SK-N-SH (cell line): ENCODE measurements at regions not wholly inside any gene's neighbourhood (a gene's known extent, or its start where the extent isn't known, plus 50 kb on each side); places are given as distances from the start of the nearest gene placed in this dataset.

Experiments used
- CTCF ChIA-PET: fragments of 300-600, 350-600 bp; formaldehyde crosslinking; extraction: SDS; loops from one replicate; lab custom pipeline; 2021; lab: Yijun Ruan, JAX
- POLR2A ChIA-PET: fragments of 350-600 bp; sonication (Branson Sonifier 250); formaldehyde crosslinking; extraction: SDS; loops from one replicate; lab custom pipeline; 2020; ENCODE audit warnings: antibody characterized with exemption, inconsistent platforms; lab: Yijun Ruan, JAX
- DNase-seq: peaks from one replicate; pipeline ENCODE4 v3.0.0; 2012
- H2AFZ ChIP-seq: fragments of 200-600 bp; sonication (generic); 2 replicates; pipeline ENCODE4 v1.8.1; 2016; ENCODE audit warnings: antibody characterized with exemption, mild to moderate bottlenecking, low read depth
- H3F3A ChIP-seq: fragments of 200-600 bp; sonication (generic); replicated peaks from 2 replicates; pipeline ENCODE3; 2016; ENCODE audit warnings: antibody characterized with exemption, mild to moderate bottlenecking; ENCODE audit not compliant: insufficient read depth
- H3K27ac ChIP-seq, 2 experiments: fragments of 200-500 bp in 1 of 2; fragments of 200-600 bp in 1 of 2; sonication (Bioruptor generic) in 1 of 2; sonication (generic), shearing (Covaris generic) in 1 of 2; 2 replicates each; pipeline versions ENCODE4 v1.5.1 to v1.6.1; 2014 to 2016; ENCODE audit warnings: low read depth in 2 of 2, inconsistent platforms in 1 of 2, low read length in 1 of 2, mild to moderate bottlenecking in 1 of 2, mixed read lengths in 1 of 2
- H3K27me3 ChIP-seq: fragments of 200-600 bp; sonication (generic), shearing (Covaris generic); 2 replicates; pipeline ENCODE4 v1.6.1; 2016; ENCODE audit warnings: mixed run types; ENCODE audit not compliant: insufficient read depth
- H3K36me3 ChIP-seq, 2 experiments: fragments of 200-500 bp in 1 of 2; fragments of 200-600 bp in 1 of 2; sonication (Bioruptor generic) in 1 of 2; sonication (generic) in 1 of 2; replicated peaks in 1 of 2; 2 replicates each; pipeline versions ENCODE3 to v1.5.1; 2014 to 2016; ENCODE audit warnings: low read length in 1 of 2, mild to moderate bottlenecking in 1 of 2; ENCODE audit not compliant: insufficient read depth in 2 of 2, control insufficient read depth in 1 of 2
- H3K4me1 ChIP-seq, 2 experiments: fragments of 200-500 bp in 1 of 2; fragments of 200-600 bp in 1 of 2; sonication (Bioruptor generic) in 1 of 2; sonication (generic), shearing (Covaris generic) in 1 of 2; 2 replicates each; pipeline versions ENCODE4 v1.5.1 to v1.6.1; 2014 to 2016; ENCODE audit warnings: low read depth in 1 of 2, low read length in 1 of 2, mixed run types in 1 of 2; ENCODE audit not compliant: insufficient read depth in 2 of 2, control insufficient read depth in 1 of 2
- H3K4me2 ChIP-seq: fragments of 200-600 bp; sonication (generic), shearing (Covaris generic); 2 replicates; pipeline ENCODE4 v1.6.1; 2017; ENCODE audit warnings: mixed run types
- H3K4me3 ChIP-seq, 2 experiments: fragments of 200-500 bp in 1 of 2; fragments of 200-600 bp in 1 of 2; sonication (Bioruptor generic) in 1 of 2; sonication (generic), shearing (Covaris generic) in 1 of 2; 2 replicates each; pipeline versions ENCODE4 v1.5.1 to v1.8.1; 2014 to 2016; ENCODE audit warnings: low read depth in 2 of 2, inconsistent platforms in 1 of 2, low read length in 1 of 2, mild to moderate bottlenecking in 1 of 2, mixed read lengths in 1 of 2, moderate library complexity in 1 of 2
- H3K79me2 ChIP-seq: fragments of 200-600 bp; sonication (generic); 2 replicates; pipeline ENCODE4 v1.8.1; 2017; ENCODE audit warnings: mild to moderate bottlenecking; ENCODE audit not compliant: insufficient read depth
- H3K9ac ChIP-seq: fragments of 200-600 bp; sonication (generic); 2 replicates; pipeline ENCODE4 v1.6.1; 2017; ENCODE audit warnings: mixed run types
- H3K9me2 ChIP-seq: fragments of 200-600 bp; sonication (generic); 2 replicates; pipeline ENCODE4 v1.6.1; 2017; ENCODE audit warnings: mixed run types
- H3K9me3 ChIP-seq: fragments of 200-600 bp; sonication (generic); 2 replicates; pipeline ENCODE4 v1.6.1; 2017; ENCODE audit warnings: mixed run types, mild to moderate bottlenecking, moderate library complexity
- H4K20me1 ChIP-seq: fragments of 200-600 bp; sonication (generic); 2 replicates; pipeline ENCODE4 v1.6.1; 2017; ENCODE audit warnings: mild to moderate bottlenecking, mixed run types; ENCODE audit not compliant: insufficient read depth
- CTCF ChIP-seq: fragments of 200-600 bp; sonication (generic); IDR thresholded peaks from 2 replicates; pipeline ENCODE4 v1.6.1; 2017; ENCODE audit warnings: antibody characterized with exemption, mild to moderate bottlenecking, moderate library complexity
- EP300 ChIP-seq, 2 experiments: IDR thresholded peaks; 2 replicates each; pipeline versions ENCODE4 v1.4.0 to v1.6.1; 2012; ENCODE audit warnings: borderline replicate concordance in 1 of 2, low read depth in 1 of 2, low read length in 1 of 2
- FOSL2 ChIP-seq: IDR thresholded peaks from 2 replicates; pipeline ENCODE4 v1.4.0; 2012; ENCODE audit warnings: low read depth, mild to moderate bottlenecking, moderate library complexity, borderline replicate concordance
- FOXM1 ChIP-seq: IDR thresholded peaks from 2 replicates; pipeline ENCODE4 v1.4.0; 2012; ENCODE audit warnings: low read depth, mild to moderate bottlenecking
- IRF3 ChIP-seq: fragments of 150-350 bp; IDR thresholded peaks from 2 replicates; pipeline ENCODE4 v1.6.1; 2016; ENCODE audit warnings: mild to moderate bottlenecking, low read depth, low read length
- MXI1 ChIP-seq: IDR thresholded peaks from 2 replicates; pipeline ENCODE4 v1.6.1; 2012; ENCODE audit warnings: mild to moderate bottlenecking, low read depth, low read length, improper control_type of control experiment
- NRF1 ChIP-seq: IDR thresholded peaks from 2 replicates; pipeline ENCODE4 v1.6.1; 2012; ENCODE audit warnings: low read depth, mild to moderate bottlenecking, low read length
- RAD21 ChIP-seq: IDR thresholded peaks from 2 replicates; pipeline ENCODE4 v1.6.1; 2012; ENCODE audit warnings: mild to moderate bottlenecking, low read length
- RCOR1 ChIP-seq: fragments of 150-350 bp; IDR thresholded peaks from 2 replicates; pipeline ENCODE4 v1.6.1; 2017; ENCODE audit warnings: antibody characterized with exemption, low read length
- RXRA ChIP-seq: IDR thresholded peaks from 2 replicates; pipeline ENCODE4 v1.4.0; 2012; ENCODE audit warnings: low read depth, mild to moderate bottlenecking, borderline replicate concordance
- SIN3A ChIP-seq: IDR thresholded peaks from 2 replicates; pipeline ENCODE4 v1.6.1; 2012; ENCODE audit warnings: low read depth, mild to moderate bottlenecking, low read length, moderate library complexity, borderline replicate concordance
- SMC3 ChIP-seq: IDR thresholded peaks from 2 replicates; pipeline ENCODE4 v1.6.1; 2012; ENCODE audit warnings: low read depth, low read length, improper control_type of control experiment
- TAF1 ChIP-seq: IDR thresholded peaks from 2 replicates; pipeline ENCODE4 v1.6.1; 2012; ENCODE audit warnings: low read depth, mild to moderate bottlenecking, low read length, moderate library complexity, borderline replicate concordance
- TCF12 ChIP-seq: IDR thresholded peaks from 2 replicates; pipeline ENCODE4 v1.4.0; 2012
- TEAD4 ChIP-seq: IDR thresholded peaks from 2 replicates; pipeline ENCODE4 v1.4.0; 2012; ENCODE audit warnings: mild to moderate bottlenecking, borderline replicate concordance; ENCODE audit not compliant: insufficient read depth
- USF1 ChIP-seq: IDR thresholded peaks from 2 replicates; pipeline ENCODE4 v1.4.0; 2012; ENCODE audit warnings: low read depth, borderline replicate concordance
- USF2 ChIP-seq: fragments of 150-350 bp; IDR thresholded peaks from 2 replicates; pipeline ENCODE4 v1.6.1; 2017; ENCODE audit warnings: antibody characterized with exemption, low read length, low read depth, borderline replicate concordance
- ZBTB33 ChIP-seq: IDR thresholded peaks from 2 replicates; pipeline ENCODE4 v1.4.0; 2012; ENCODE audit warnings: low read depth, borderline replicate concordance
- WGBS: methylation state at CpG from one replicate; pipeline ENCODE4 v1.1.6; 2017; ENCODE audit warnings: low lambda C conversion rate; 5-methylcytosine and 5-hydroxymethylcytosine counted together

GRCh38 chr1:94606471-94606870, 64.9 kb upstream of the F3 start:
- Histone ChIP-seq H3K9ac (no peak overlapping the region), H2AFZ (no peak overlapping the region), H3K36me3 (no peaks in the 10 kb centered on the region), H4K20me1 (no peaks in the 10 kb centered on the region), H3K4me2 (no peak overlapping the region), H3K9me2 (no peaks in the 10 kb centered on the region), H3K4me3 (no peak overlapping the region), H3K79me2 (no peaks in the 10 kb centered on the region), H3F3A (no peaks in the 10 kb centered on the region), H3K27me3 (no peaks in the 10 kb centered on the region), H3K27ac (no peak overlapping the region), H3K9me3 (no peaks in the 10 kb centered on the region), H3K4me1 (no peaks in the 10 kb centered on the region)
- DNase-seq: no peak
- ChIA-PET CTCF (interaction anchor here (1.1 to 1.6 kb wide), 3 partner anchors 23 to 435 kb away, joined by 3 to 4 read pairs (median 3); no protein-coding TSS in a partner anchor), POLR2A (no interaction called here)
- TF ChIP-seq NRF1 (no peak), USF2 (no peak), TEAD4 (no peak), TCF12 (no peak), RXRA (no peak), CTCF (no peak), MXI1 (no peak), IRF3 (no peak), FOSL2 (no peak)
- 87% methylated on average over 4 of the region's 4 CpGs for WGBS

- no peak overlapping the region for H3K4me3 ChIP-seq
- H3K9me3 ChIP-seq: no peaks in the 10 kb centered on the region
- no peak overlapping the region for H3K9ac ChIP-seq
- no peak overlapping the region for H2AFZ ChIP-seq
- H3K36me3 ChIP-seq: no peaks in the 10 kb centered on the region
- POLR2A ChIA-PET: no interaction called here
- no peak overlapping the region for H3K4me2 ChIP-seq
- no peaks in the 10 kb centered on the region for H3K9me2 ChIP-seq
- H3K79me2 ChIP-seq: no peaks in the 10 kb centered on the region
- CTCF ChIA-PET: no interaction called here
- no peaks in the 10 kb centered on the region for H3K4me1 ChIP-seq
- H3K27me3 ChIP-seq: no peaks in the 10 kb centered on the region
- no peak for DNase-seq
- no peaks in the 10 kb centered on the region for H3F3A ChIP-seq
- H4K20me1 ChIP-seq: no peaks in the 10 kb centered on the region
- no peak overlapping the region for H3K27ac ChIP-seq
- TF ChIP-seq RXRA (no peak), RCOR1 (no peak), EP300 (IDR thresholded peaks at IDR 0.05; ENCODE audit: borderline replicate concordance in 1 of 2, low read depth in 1 of 2, low read length in 1 of 2) (no peak), TAF1 (no peak), NRF1 (no peak), USF1 (no peak), SMC3 (no peak), RAD21 (no peak), SIN3A (no peak), ZBTB33 (no peak), TEAD4 (no peak), USF2 (no peak), IRF3 (no peak), FOXM1 (no peak)
Measured at GRCh38 chr1:94603663-94604062, 62.1 kb upstream of the F3 start.
